CD4-positive, alpha-beta T cell treated with Interleukin-15 for 1 hour (primary cell): ENCODE measurements at regions not wholly inside any gene's neighbourhood (a gene's known extent, or its start where the extent isn't known, plus 50 kb on each side); places are given as distances from the start of the nearest gene placed in this dataset.

Source experiments
- DNase-seq: peaks from one replicate; pipeline ENCODE4 v3.0.0-alpha.2; 2020

- no peak for DNase-seq
These were observed 82.5 kb upstream of the HMHB1 start for GRCh38 chr5:143729334-143729946.

GRCh38 chr5:143723159-143723558 is 88.8 kb upstream of the HMHB1 start:
- no peak for DNase-seq

GRCh38 chr5:143721925-143722324 is 90.0 kb upstream of the HMHB1 start:
- no peak for DNase-seq

GRCh38 chr5:143720689-143721088 is 91.3 kb upstream of the HMHB1 start:
- DNase-seq = no peak

- no peak for DNase-seq
These were observed 94.6 kb upstream of the HMHB1 start for GRCh38 chr5:143717400-143717799.

- DNase-seq = no peak
These were observed 95.1 kb upstream of the HMHB1 start for GRCh38 chr5:143716881-143717280.

GRCh38 chr5:143715616-143716015 is 96.3 kb upstream of the HMHB1 start:
- DNase-seq = no peak

GRCh38 chr5:143714629-143715028 is 97.3 kb upstream of the HMHB1 start:
- DNase-seq = no peak

GRCh38 chr5:143713047-143714003 is 98.6 kb upstream of the HMHB1 start:
- DNase-seq = no peak

- no peak for DNase-seq
These were observed 103.3 kb upstream of the HMHB1 start for GRCh38 chr5:143708672-143709071.

GRCh38 chr5:143707806-143708205 is 104.2 kb upstream of the HMHB1 start:
- no peak for DNase-seq

- DNase-seq = no peak
These were observed 106.6 kb upstream of the HMHB1 start for GRCh38 chr5:143705381-143705780.

GRCh38 chr5:143703659-143704058 is 108.3 kb upstream of the HMHB1 start:
- no peak for DNase-seq

GRCh38 chr5:143701493-143701892 is 110.5 kb upstream of the HMHB1 start:
- no peak for DNase-seq

GRCh38 chr5:143700994-143701393 is 111.0 kb upstream of the HMHB1 start:
- no peak for DNase-seq

GRCh38 chr5:143699121-143699520 is 112.8 kb upstream of the HMHB1 start:
- DNase-seq = no peak

- no peak for DNase-seq
These were observed 113.4 kb upstream of the HMHB1 start for GRCh38 chr5:143698574-143698973.

GRCh38 chr5:143696921-143697320 is 115.0 kb upstream of the HMHB1 start:
- no peak for DNase-seq

GRCh38 chr5:143695941-143696340 is 116.0 kb upstream of the HMHB1 start:
- no peak for DNase-seq

- no peak for DNase-seq
These were observed 116.6 kb upstream of the HMHB1 start for GRCh38 chr5:143695244-143695864.

GRCh38 chr5:143694357-143694756 is 117.6 kb upstream of the HMHB1 start:
- no peak for DNase-seq

- no peak for DNase-seq
These were observed 118.2 kb upstream of the HMHB1 start for GRCh38 chr5:143693651-143694252.

- no peak for DNase-seq
These were observed 119.6 kb upstream of the HMHB1 start for GRCh38 chr5:143692342-143692741.

GRCh38 chr5:143691945-143692290 is 120.0 kb upstream of the HMHB1 start:
- DNase-seq = no peak
